ENCODE measurements at regions not wholly inside any gene's neighbourhood (a gene's known extent, or its start where the extent isn't known, plus 50 kb on each side); places are given as distances from the start of the nearest gene placed in this dataset.
"Not testable (repeated sequence)": the region's sequence is repeated elsewhere in the genome, so short reads cannot be mapped to it uniquely, and the experiment has no call there.

DNA sequence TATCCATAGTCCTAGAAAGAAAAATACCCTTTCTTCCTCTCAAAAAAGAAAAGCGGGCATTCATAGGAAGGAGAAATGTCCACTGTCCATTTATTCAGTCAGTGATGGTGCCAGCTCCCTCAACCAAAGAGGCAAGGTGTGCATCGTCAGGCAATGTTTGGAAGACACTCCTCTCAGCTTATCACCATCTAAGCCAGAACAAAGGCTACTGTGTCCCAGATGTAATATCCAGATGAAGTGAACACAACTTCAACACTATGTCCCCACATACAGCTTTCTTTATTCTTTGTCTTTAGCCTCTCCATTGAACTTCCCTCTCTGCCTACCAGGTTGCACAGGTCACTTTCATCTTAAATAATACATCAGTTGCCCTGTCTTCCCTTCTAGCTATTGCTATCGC is 131.4 kb upstream of the RNF32 start:
- Histone ChIP-seq H3K9me3 (peaks cover 0 to 12% of the 10 kb centered on the region in 2 donors), H3K27ac (no peak overlapping the region), H3K4me3 (no peak overlapping the region), H3K27me3 (no peaks in the 10 kb centered on the region), H3K36me3 (no peaks in the 10 kb centered on the region), H3K4me1 (no peaks in the 10 kb centered on the region)
- TF ChIP-seq, protein P1, sequence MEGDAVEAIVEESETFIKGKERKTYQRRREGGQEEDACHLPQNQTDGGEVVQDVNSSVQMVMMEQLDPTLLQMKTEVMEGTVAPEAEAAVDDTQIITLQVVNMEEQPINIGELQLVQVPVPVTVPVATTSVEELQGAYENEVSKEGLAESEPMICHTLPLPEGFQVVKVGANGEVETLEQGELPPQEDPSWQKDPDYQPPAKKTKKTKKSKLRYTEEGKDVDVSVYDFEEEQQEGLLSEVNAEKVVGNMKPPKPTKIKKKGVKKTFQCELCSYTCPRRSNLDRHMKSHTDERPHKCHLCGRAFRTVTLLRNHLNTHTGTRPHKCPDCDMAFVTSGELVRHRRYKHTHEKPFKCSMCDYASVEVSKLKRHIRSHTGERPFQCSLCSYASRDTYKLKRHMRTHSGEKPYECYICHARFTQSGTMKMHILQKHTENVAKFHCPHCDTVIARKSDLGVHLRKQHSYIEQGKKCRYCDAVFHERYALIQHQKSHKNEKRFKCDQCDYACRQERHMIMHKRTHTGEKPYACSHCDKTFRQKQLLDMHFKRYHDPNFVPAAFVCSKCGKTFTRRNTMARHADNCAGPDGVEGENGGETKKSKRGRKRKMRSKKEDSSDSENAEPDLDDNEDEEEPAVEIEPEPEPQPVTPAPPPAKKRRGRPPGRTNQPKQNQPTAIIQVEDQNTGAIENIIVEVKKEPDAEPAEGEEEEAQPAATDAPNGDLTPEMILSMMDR (IDR thresholded peaks at IDR 0.05), result no peak
- DNase-seq (ENCODE audit: low spot score in 2 of 2), result no peak
- intact Hi-C loops (cut with DNase I), result no loop called here

DNA sequence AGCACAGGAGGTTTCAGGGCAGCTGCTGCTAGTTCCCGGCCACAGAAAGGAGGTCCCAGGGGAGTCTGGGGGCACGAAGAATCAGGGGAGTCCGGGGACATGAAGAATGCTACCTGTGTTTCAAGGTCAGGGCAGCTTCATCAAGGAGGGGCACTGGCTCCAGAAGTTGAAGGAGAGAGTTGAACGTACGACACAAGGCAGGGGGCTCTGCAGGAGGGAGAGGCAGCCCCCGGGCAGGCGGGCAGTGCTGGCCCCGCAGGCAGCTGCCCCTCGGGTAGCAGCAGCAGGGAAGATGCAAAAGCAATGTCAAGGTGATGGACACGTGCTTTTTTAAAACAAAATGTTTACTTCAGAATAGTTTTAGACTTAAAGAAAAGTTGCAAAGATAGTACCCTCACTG is 134.7 kb upstream of the RNF32 start:
- intact Hi-C loops (cut with DNase I), result no loop called here
- TF ChIP-seq, protein P1 (IDR thresholded peaks at IDR 0.05), result no peak
- no peaks in the 10 kb centered on the region for H3K4me1 ChIP-seq
- no peaks in the 10 kb centered on the region for H3K27me3 ChIP-seq
- no peak overlapping the region for H3K4me3 ChIP-seq
- no peak overlapping the region for H3K27ac ChIP-seq
- no peaks in the 10 kb centered on the region for H3K36me3 ChIP-seq
- DNase-seq (ENCODE audit: low spot score in 2 of 2), result no peak
- peaks cover 0 to 6% of the 10 kb centered on the region in 2 donors for H3K9me3 ChIP-seq

DNA sequence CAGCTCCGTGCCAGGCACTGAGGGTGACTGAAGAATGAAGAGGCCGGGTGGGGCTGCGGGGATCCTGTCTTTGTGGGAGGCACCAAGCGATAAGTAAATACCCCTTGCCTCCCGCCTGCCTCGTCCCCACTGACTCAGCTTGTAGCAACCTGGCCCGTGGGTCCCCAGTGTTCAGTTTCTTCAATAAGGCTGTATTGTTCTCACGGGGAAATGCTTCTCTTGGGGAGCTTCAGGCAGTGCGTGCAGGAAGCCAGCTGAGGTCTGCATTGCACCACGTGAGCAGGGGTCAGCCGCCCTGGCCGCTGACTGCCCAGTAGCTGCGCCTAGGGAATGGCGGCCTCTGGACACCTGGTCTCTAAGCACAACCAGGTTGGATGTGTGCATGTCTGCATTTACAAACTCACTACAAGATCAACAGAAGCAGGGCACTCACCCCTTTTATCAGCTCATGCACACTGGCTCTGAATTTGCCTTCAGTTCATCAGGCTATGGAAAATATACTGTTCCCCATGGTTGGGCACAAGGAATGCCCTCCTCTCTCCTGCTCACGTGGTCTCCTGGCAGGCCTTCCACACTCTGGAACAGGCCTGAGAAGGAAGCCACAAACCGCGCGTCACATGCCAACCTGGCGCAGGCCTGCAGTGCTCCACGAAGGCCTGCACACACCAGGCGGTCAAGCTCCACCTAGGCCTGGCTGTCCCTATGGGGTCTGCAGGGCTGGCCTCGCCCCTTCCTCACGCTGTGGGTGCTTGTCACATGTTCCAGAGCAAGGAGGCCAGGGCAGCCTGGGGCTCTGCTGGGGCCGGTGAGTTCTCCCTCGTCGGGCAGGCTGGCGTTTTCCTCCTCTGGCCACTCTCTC is 135.7 kb upstream of the RNF32 start:
- Histone ChIP-seq H3K4me3 (no peak overlapping the region), H3K27ac (no peak overlapping the region), H3K36me3 (no peaks in the 10 kb centered on the region), H3K27me3 (no peaks in the 10 kb centered on the region), H3K4me1 (no peaks in the 10 kb centered on the region), H3K9me3 (peaks cover 0 to 4% of the 10 kb centered on the region in 2 donors)
- intact Hi-C loops (cut with DNase I), result no loop called here
- TF ChIP-seq, protein P1 (IDR thresholded peaks at IDR 0.05), result no peak
- DNase-seq (ENCODE audit: low spot score in 2 of 2), result no peak

DNA sequence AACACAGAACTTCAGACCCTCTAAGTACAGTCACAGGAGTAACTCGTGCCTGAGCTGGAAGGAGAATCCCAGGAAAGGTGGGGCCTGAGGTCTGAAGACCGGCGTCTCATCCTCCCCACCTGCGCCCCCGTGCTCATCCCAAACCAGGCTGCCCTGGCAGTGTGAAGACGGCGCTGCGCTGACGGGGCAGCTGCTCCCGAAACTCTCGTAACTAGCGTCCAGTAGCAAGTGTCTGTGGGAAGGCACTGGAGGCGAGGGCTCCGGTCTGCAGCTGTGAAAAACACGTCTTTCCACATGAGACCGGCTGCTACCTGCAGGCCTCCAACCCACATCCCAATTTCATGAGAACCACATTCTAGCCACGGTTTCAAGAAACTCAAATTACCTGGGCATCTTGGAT is 136.6 kb upstream of the RNF32 start:
- no peaks in the 10 kb centered on the region for H3K36me3 ChIP-seq
- H3K9me3 ChIP-seq, result peaks cover 0 to 4% of the 10 kb centered on the region in 2 donors
- H3K27ac ChIP-seq, result no peak overlapping the region
- intact Hi-C loops (cut with DNase I), result no loop called here
- no peak for DNase-seq (ENCODE audit: low spot score in 2 of 2)
- no peaks in the 10 kb centered on the region for H3K27me3 ChIP-seq
- TF ChIP-seq, protein P1 (IDR thresholded peaks at IDR 0.05), result no peak
- no peaks in the 10 kb centered on the region for H3K4me1 ChIP-seq
- H3K4me3 ChIP-seq, result no peak overlapping the region

DNA sequence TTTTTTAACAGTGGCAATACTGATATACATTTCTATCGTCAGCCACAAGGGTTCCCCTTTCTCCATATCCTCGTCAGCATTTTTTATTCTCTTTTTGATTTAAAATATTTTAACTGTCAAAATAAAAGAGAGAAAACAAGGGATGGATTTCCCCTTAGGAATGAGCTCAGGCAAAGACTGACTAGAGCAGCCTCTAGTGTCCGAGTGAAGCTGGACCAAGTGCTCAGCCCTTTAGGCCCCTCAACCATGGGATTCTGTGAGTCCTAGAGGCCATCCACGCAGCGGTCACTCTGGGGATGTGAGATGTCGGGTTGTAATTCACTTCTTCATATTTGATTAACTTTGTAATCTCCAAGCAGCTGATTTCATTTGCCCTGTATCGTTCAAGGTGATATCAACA is 137.4 kb upstream of the RNF32 start:
- no peaks in the 10 kb centered on the region for H3K36me3 ChIP-seq
- no peak overlapping the region for H3K4me3 ChIP-seq
- intact Hi-C loops (cut with DNase I), result no loop called here
- H3K9me3 ChIP-seq, result peaks cover 0 to 4% of the 10 kb centered on the region in 2 donors
- no peaks in the 10 kb centered on the region for H3K27me3 ChIP-seq
- H3K4me1 ChIP-seq, result no peaks in the 10 kb centered on the region
- TF ChIP-seq, protein P1 (IDR thresholded peaks at IDR 0.05), result no peak
- no peak overlapping the region for H3K27ac ChIP-seq
- no peak for DNase-seq (ENCODE audit: low spot score in 2 of 2)

DNA sequence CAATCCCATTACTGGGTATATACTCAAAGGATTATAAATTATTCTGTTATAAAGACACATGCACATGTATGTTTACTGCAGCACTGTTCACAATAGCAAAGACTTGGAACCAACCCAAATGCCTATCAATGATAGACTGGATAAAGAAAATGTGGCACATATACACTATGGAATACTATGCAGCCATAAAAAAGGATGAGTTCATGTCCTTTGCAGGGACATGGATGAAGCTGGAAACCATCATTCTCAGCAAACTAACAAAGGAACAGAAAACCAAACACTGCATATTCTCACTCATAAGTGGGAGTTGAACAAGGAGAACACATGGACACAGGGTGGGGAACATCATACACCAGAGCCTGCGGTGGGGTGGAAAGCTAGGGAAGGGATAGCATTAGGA is 138.8 kb upstream of the RNF32 start:
- intact Hi-C loops (cut with DNase I); H3K36me3 ChIP-seq; H3K9me3 ChIP-seq; H3K27me3 ChIP-seq; DNase-seq (ENCODE audit: low spot score in 2 of 2); H3K4me3 ChIP-seq; H3K4me1 ChIP-seq; H3K27ac ChIP-seq: not testable (repeated sequence)
